ENCODE measurements at regions not wholly inside any gene's neighbourhood (a gene's known extent, or its start where the extent isn't known, plus 50 kb on each side); places are given as distances from the start of the nearest gene placed in this dataset.

DNA sequence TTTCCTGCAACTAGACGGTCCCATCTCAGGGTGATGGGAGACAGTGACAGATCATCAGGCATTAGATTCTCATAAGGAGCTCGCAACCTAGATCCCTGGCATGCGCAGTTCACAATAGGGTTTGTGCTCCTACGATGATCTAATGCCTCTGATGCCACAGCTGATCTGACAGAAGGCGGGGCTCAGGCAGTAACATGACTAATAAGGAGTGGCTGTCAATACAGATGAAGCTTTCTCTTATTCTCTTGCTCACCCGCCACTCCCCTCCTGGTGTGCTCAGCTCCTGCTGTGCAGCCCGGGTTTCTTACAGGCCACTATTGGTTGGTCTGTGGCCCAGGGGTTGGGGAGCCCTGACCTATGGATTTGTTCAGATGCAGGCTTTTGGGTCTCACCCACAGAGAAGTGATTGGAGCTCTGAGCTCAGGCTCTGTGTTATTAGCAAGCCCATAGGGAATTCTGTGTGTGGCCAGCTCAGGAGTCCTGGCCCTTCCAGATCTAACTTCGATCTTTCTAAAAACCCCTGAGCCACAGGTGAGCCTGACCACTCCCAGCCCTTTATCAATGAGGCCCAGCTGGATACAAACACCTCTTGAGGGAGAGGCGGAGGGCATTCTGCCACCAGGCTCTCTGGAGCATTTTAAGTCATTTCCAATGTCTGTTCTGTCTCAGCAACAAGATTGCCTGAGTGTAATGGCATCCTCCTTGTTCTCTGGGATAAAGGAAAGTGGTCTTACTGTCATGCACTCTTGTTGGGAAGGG lies 351.8 kb downstream of the BUD13 start:
- TF ChIP-seq EZH2 (IDR thresholded peaks at IDR 0.05; ENCODE audit: borderline replicate concordance, low read length) (no peak), CTCF (IDR thresholded peaks at IDR 0.05; ENCODE audit: low read length) (no peak)
- H3K4me3 ChIP-seq (ENCODE audit: low read depth, low read length, poor library complexity, severe bottlenecking), result no peak overlapping the region
- H3K9ac ChIP-seq (ENCODE audit: low read length), result no peak overlapping the region
- no peaks in the 10 kb centered on the region for H3F3A ChIP-seq (ENCODE audit: insufficient read depth, low read length)
- no peak overlapping the region for H2AFZ ChIP-seq (ENCODE audit: low read length)
- H3K9me3 ChIP-seq (ENCODE audit: low read length), result no peaks in the 10 kb centered on the region
- no peaks in the 10 kb centered on the region for H3K4me1 ChIP-seq (ENCODE audit: insufficient read depth, low read length, severe bottlenecking)
- H3K36me3 ChIP-seq (ENCODE audit: insufficient read depth, low read length), result no peaks in the 10 kb centered on the region
- no peak overlapping the region for H3K4me2 ChIP-seq (ENCODE audit: low read length)
- no peaks in the 10 kb centered on the region for H3K9me2 ChIP-seq (ENCODE audit: low read depth, low read length)
- H3K79me2 ChIP-seq (ENCODE audit: insufficient read depth, low read length), result no peaks in the 10 kb centered on the region
- H3K27me3 ChIP-seq (ENCODE audit: insufficient read depth, low read length), result no peaks in the 10 kb centered on the region
- no peak overlapping the region for H3K27ac ChIP-seq (ENCODE audit: low read depth, low read length, poor library complexity, severe bottlenecking)
- H4K20me1 ChIP-seq (ENCODE audit: insufficient read depth, low read length), result no peaks in the 10 kb centered on the region

GRCh38 chr11:116420030-116420429 lies 352.8 kb downstream of the BUD13 start:
- H3F3A ChIP-seq (ENCODE audit: insufficient read depth, low read length), result no peaks in the 10 kb centered on the region
- H3K4me2 ChIP-seq (ENCODE audit: low read length), result no peak overlapping the region
- no peaks in the 10 kb centered on the region for H3K4me1 ChIP-seq (ENCODE audit: insufficient read depth, low read length, severe bottlenecking)
- no peaks in the 10 kb centered on the region for H4K20me1 ChIP-seq (ENCODE audit: insufficient read depth, low read length)
- H3K9me3 ChIP-seq (ENCODE audit: low read length), result no peaks in the 10 kb centered on the region
- no peak overlapping the region for H3K9ac ChIP-seq (ENCODE audit: low read length)
- H3K79me2 ChIP-seq (ENCODE audit: insufficient read depth, low read length), result no peaks in the 10 kb centered on the region
- H3K4me3 ChIP-seq (ENCODE audit: low read depth, low read length, poor library complexity, severe bottlenecking), result no peak overlapping the region
- H3K36me3 ChIP-seq (ENCODE audit: insufficient read depth, low read length), result no peaks in the 10 kb centered on the region
- H2AFZ ChIP-seq (ENCODE audit: low read length), result no peak overlapping the region
- no peaks in the 10 kb centered on the region for H3K9me2 ChIP-seq (ENCODE audit: low read depth, low read length)
- TF ChIP-seq CTCF (IDR thresholded peaks at IDR 0.05; ENCODE audit: low read length) (no peak), EZH2 (IDR thresholded peaks at IDR 0.05; ENCODE audit: borderline replicate concordance, low read length) (no peak)
- no peak overlapping the region for H3K27ac ChIP-seq (ENCODE audit: low read depth, low read length, poor library complexity, severe bottlenecking)
- H3K27me3 ChIP-seq (ENCODE audit: insufficient read depth, low read length), result no peaks in the 10 kb centered on the region

- H3K4me3 ChIP-seq (ENCODE audit: low read depth, low read length, poor library complexity, severe bottlenecking), result no peak overlapping the region
- no peaks in the 10 kb centered on the region for H3K9me3 ChIP-seq (ENCODE audit: low read length)
- no peaks in the 10 kb centered on the region for H3K79me2 ChIP-seq (ENCODE audit: insufficient read depth, low read length)
- H3K27me3 ChIP-seq (ENCODE audit: insufficient read depth, low read length), result no peaks in the 10 kb centered on the region
- H4K20me1 ChIP-seq (ENCODE audit: insufficient read depth, low read length), result no peaks in the 10 kb centered on the region
- H3K9ac ChIP-seq (ENCODE audit: low read length), result no peak overlapping the region
- H3F3A ChIP-seq (ENCODE audit: insufficient read depth, low read length), result no peaks in the 10 kb centered on the region
- no peak overlapping the region for H2AFZ ChIP-seq (ENCODE audit: low read length)
- H3K36me3 ChIP-seq (ENCODE audit: insufficient read depth, low read length), result no peaks in the 10 kb centered on the region
- no peaks in the 10 kb centered on the region for H3K9me2 ChIP-seq (ENCODE audit: low read depth, low read length)
- H3K4me2 ChIP-seq (ENCODE audit: low read length), result no peak overlapping the region
- H3K4me1 ChIP-seq (ENCODE audit: insufficient read depth, low read length, severe bottlenecking), result no peaks in the 10 kb centered on the region
- H3K27ac ChIP-seq (ENCODE audit: low read depth, low read length, poor library complexity, severe bottlenecking), result no peak overlapping the region
- TF ChIP-seq EZH2 (IDR thresholded peaks at IDR 0.05; ENCODE audit: borderline replicate concordance, low read length) (no peak), CTCF (IDR thresholded peaks at IDR 0.05; ENCODE audit: low read length) (no peak)
Observed at GRCh38 chr11:116418388-116419041, 354.3 kb downstream of the BUD13 start.

All from OCI-LY1 (cell line).